ACC112 (cell line): ENCODE measurements at regions not wholly inside any gene's neighbourhood (a gene's known extent, or its start where the extent isn't known, plus 50 kb on each side); places are given as distances from the start of the nearest gene placed in this dataset.

Source experiments
- H2AFZ ChIP-seq: fragments of 200-600 bp; sonication (generic); one replicate; pipeline ENCODE4 v1.6.0; 2017; ENCODE audit warnings: antibody characterized with exemption, low read length; ENCODE audit not compliant: unreplicated experiment
- H3K27ac ChIP-seq: fragments of 200-600 bp; sonication (generic); 2 replicates; pipeline ENCODE4 v1.5.1; 2014; ENCODE audit warnings: low read depth, mild to moderate bottlenecking, antibody characterized with exemption, low read length, moderate library complexity
- H3K27me3 ChIP-seq: fragments of 200-600 bp; sonication (generic); 2 replicates; pipeline ENCODE4 v1.6.1; 2014; ENCODE audit warnings: mild to moderate bottlenecking, antibody characterized with exemption, low read length, moderate library complexity, mixed read lengths; ENCODE audit not compliant: insufficient read depth
- H3K36me3 ChIP-seq: fragments of 200-600 bp; sonication (generic); 2 replicates; pipeline ENCODE4 v1.6.1; 2016; ENCODE audit warnings: mild to moderate bottlenecking, antibody characterized with exemption, low read length, moderate library complexity, mixed read lengths; ENCODE audit not compliant: insufficient read depth
- H3K4me1 ChIP-seq: fragments of 200-600 bp; sonication (generic); one replicate; pipeline ENCODE4 v1.6.1; 2016; ENCODE audit warnings: low read length, mixed read lengths; ENCODE audit not compliant: insufficient read depth, unreplicated experiment, control insufficient read depth
- H3K4me3 ChIP-seq: fragments of 200-600 bp; sonication (generic); 2 replicates; pipeline ENCODE4 v1.5.1; 2014; ENCODE audit warnings: mild to moderate bottlenecking, low read depth, low read length
- H3K79me2 ChIP-seq: fragments of 200-600 bp; sonication (generic); one replicate; pipeline ENCODE4 v1.6.0; 2016; ENCODE audit warnings: low read length; ENCODE audit not compliant: control insufficient read depth, unreplicated experiment, insufficient read depth

GRCh38 chr6:51384736-51385135, 566.1 kb downstream of the TFAP2B start:
- Histone ChIP-seq H3K36me3 (no peaks in the 10 kb centered on the region), H2AFZ (no peak overlapping the region), H3K79me2 (no peaks in the 10 kb centered on the region), H3K27ac (no peak overlapping the region), H3K4me3 (no peak overlapping the region), H3K4me1 (no peaks in the 10 kb centered on the region), H3K27me3 (no peaks in the 10 kb centered on the region)

GRCh38 chr6:51386347-51386836, 567.7 kb downstream of the TFAP2B start:
- H3K79me2 ChIP-seq = no peaks in the 10 kb centered on the region
- no peak overlapping the region for H3K27ac ChIP-seq
- no peak overlapping the region for H3K4me3 ChIP-seq
- no peaks in the 10 kb centered on the region for H3K27me3 ChIP-seq
- H2AFZ ChIP-seq = no peak overlapping the region
- H3K36me3 ChIP-seq = no peaks in the 10 kb centered on the region
- no peaks in the 10 kb centered on the region for H3K4me1 ChIP-seq

GRCh38 chr6:51387907-51388306, 569.2 kb downstream of the TFAP2B start:
- Histone ChIP-seq H3K4me3 (no peak overlapping the region), H3K27ac (no peak overlapping the region), H3K36me3 (no peaks in the 10 kb centered on the region), H2AFZ (no peak overlapping the region), H3K79me2 (no peaks in the 10 kb centered on the region), H3K27me3 (no peaks in the 10 kb centered on the region), H3K4me1 (no peaks in the 10 kb centered on the region)

GRCh38 chr6:51394061-51394460, 575.4 kb downstream of the TFAP2B start:
- Histone ChIP-seq H3K36me3 (no peaks in the 10 kb centered on the region), H3K27ac (no peak overlapping the region), H2AFZ (no peak overlapping the region), H3K4me1 (no peaks in the 10 kb centered on the region), H3K4me3 (no peak overlapping the region), H3K27me3 (no peaks in the 10 kb centered on the region), H3K79me2 (no peaks in the 10 kb centered on the region)

GRCh38 chr6:51396583-51396982, 577.9 kb downstream of the TFAP2B start:
- H2AFZ ChIP-seq = no peak overlapping the region
- no peaks in the 10 kb centered on the region for H3K79me2 ChIP-seq
- H3K4me1 ChIP-seq = no peaks in the 10 kb centered on the region
- H3K4me3 ChIP-seq = no peak overlapping the region
- H3K36me3 ChIP-seq = no peaks in the 10 kb centered on the region
- no peak overlapping the region for H3K27ac ChIP-seq
- H3K27me3 ChIP-seq = no peaks in the 10 kb centered on the region

GRCh38 chr6:51398064-51398705, 579.5 kb downstream of the TFAP2B start:
- no peak overlapping the region for H3K27ac ChIP-seq
- no peaks in the 10 kb centered on the region for H3K79me2 ChIP-seq
- no peak overlapping the region for H3K4me3 ChIP-seq
- H3K27me3 ChIP-seq = no peaks in the 10 kb centered on the region
- H3K36me3 ChIP-seq = no peaks in the 10 kb centered on the region
- no peaks in the 10 kb centered on the region for H3K4me1 ChIP-seq
- H2AFZ ChIP-seq = no peak overlapping the region

- Histone ChIP-seq H2AFZ (no peak overlapping the region), H3K79me2 (no peaks in the 10 kb centered on the region), H3K4me1 (no peaks in the 10 kb centered on the region), H3K4me3 (no peak overlapping the region), H3K36me3 (no peaks in the 10 kb centered on the region), H3K27me3 (no peaks in the 10 kb centered on the region), H3K27ac (no peak overlapping the region)
Observed at GRCh38 chr6:51398793-51399192, 580.1 kb downstream of the TFAP2B start.

GRCh38 chr6:51410453-51410852, 591.8 kb downstream of the TFAP2B start:
- Histone ChIP-seq H3K4me3 (no peak overlapping the region), H3K4me1 (no peaks in the 10 kb centered on the region), H3K27me3 (no peaks in the 10 kb centered on the region), H3K36me3 (no peaks in the 10 kb centered on the region), H2AFZ (no peak overlapping the region), H3K79me2 (no peaks in the 10 kb centered on the region), H3K27ac (no peak overlapping the region)

GRCh38 chr6:51411496-51412125, 592.9 kb downstream of the TFAP2B start:
- H3K4me3 ChIP-seq = no peak overlapping the region
- H3K27me3 ChIP-seq = no peaks in the 10 kb centered on the region
- no peak overlapping the region for H3K27ac ChIP-seq

GRCh38 chr6:51414361-51414760, 595.7 kb downstream of the TFAP2B start:
- Histone ChIP-seq H3K79me2 (no peaks in the 10 kb centered on the region), H3K27me3 (no peaks in the 10 kb centered on the region), H3K36me3 (no peaks in the 10 kb centered on the region), H2AFZ (no peak overlapping the region), H3K27ac (no peak overlapping the region), H3K4me3 (no peak overlapping the region), H3K4me1 (no peaks in the 10 kb centered on the region)

More at GRCh38 chr6:51411496-51412125, 592.9 kb downstream of the TFAP2B start:
- H3K4me1 ChIP-seq = no peaks in the 10 kb centered on the region
- no peaks in the 10 kb centered on the region for H3K79me2 ChIP-seq
- H2AFZ ChIP-seq = no peak overlapping the region
- no peaks in the 10 kb centered on the region for H3K36me3 ChIP-seq

GRCh38 chr6:51415501-51415900, 596.8 kb downstream of the TFAP2B start:
- no peak overlapping the region for H2AFZ ChIP-seq
- H3K36me3 ChIP-seq = no peaks in the 10 kb centered on the region
- H3K4me3 ChIP-seq = no peak overlapping the region
- no peak overlapping the region for H3K27ac ChIP-seq
- no peaks in the 10 kb centered on the region for H3K27me3 ChIP-seq
- no peaks in the 10 kb centered on the region for H3K79me2 ChIP-seq
- no peaks in the 10 kb centered on the region for H3K4me1 ChIP-seq
